ENCODE measurements at regions not wholly inside any gene's neighbourhood (a gene's known extent, or its start where the extent isn't known, plus 50 kb on each side); places are given as distances from the start of the nearest gene placed in this dataset.

- BruUV-seq (replicated peaks), result no TSS peak
- Histone ChIP-seq H3K27me3 (ENCODE audit: control insufficient read depth in 2 of 2, insufficient read depth in 2 of 2, low read length in 2 of 2) (no peaks in the 10 kb centered on the region), H3K4me1 (ENCODE audit: control insufficient read depth, extremely low read depth, insufficient read depth, low read length) (no peaks in the 10 kb centered on the region), H3K4me2 (ENCODE audit: insufficient read depth, low read length) (no peak overlapping the region), H3K27ac (ENCODE audit: insufficient read depth, low read depth, low read length) (no peak overlapping the region), H3K9me3 (replicated peaks; ENCODE audit: control insufficient read depth, insufficient read depth, low read length) (no peaks in the 10 kb centered on the region), H4K20me1 (replicated peaks; ENCODE audit: control insufficient read depth, extremely low read depth, insufficient read depth, low read length) (no peaks in the 10 kb centered on the region), H3K4me3 (replicated peaks in 1 of 3; ENCODE audit: insufficient read depth in 1 of 3, low read depth in 1 of 3, low read length in 3 of 3) (no peak overlapping the region), H3K36me3 (ENCODE audit: control insufficient read depth in 2 of 2, extremely low read depth in 1 of 2, insufficient read depth in 2 of 2, low read length in 2 of 2) (no peaks in the 10 kb centered on the region), H3K79me2 (ENCODE audit: control insufficient read depth, insufficient read depth, low read length) (no peaks in the 10 kb centered on the region), H3K9me1 (replicated peaks; ENCODE audit: control insufficient read depth, extremely low read depth, insufficient read depth, low read length) (no peaks in the 10 kb centered on the region), H3K9ac (replicated peaks; ENCODE audit: extremely low read depth, insufficient read depth, low read length) (no peak overlapping the region), H2AFZ (ENCODE audit: low read depth, low read length) (no peak overlapping the region)
- dilution Hi-C loops (cut with MboI; ENCODE audit: extremely low pct_ligation_motif_present, low sequenced_read_pairs), result no loop called here
- intact Hi-C loops (cut with micrococcal nuclease), result no loop called here
- FAIRE-seq, result no peak
- no peak for TF ChIP-seq GATA2 (IDR thresholded peaks at IDR 0.05; ENCODE audit: insufficient read depth, insufficient read length, low read depth, low read length)
- no peak for TF ChIP-seq CTCF (IDR thresholded peaks at IDR 0.05; ENCODE audit: extremely low read depth in 1 of 2, insufficient read depth in 1 of 2, low read depth in 1 of 2, low read length in 2 of 2)
- TF ChIP-seq EZH2 (IDR thresholded peaks at IDR 0.05; ENCODE audit: borderline replicate concordance, low read depth, low read length, severe bottlenecking), result no peak
- no peak for TF ChIP-seq MYC (IDR thresholded peaks at IDR 0.05; ENCODE audit: low read depth, low read length)
- no peak for TF ChIP-seq JUN (IDR thresholded peaks at IDR 0.05; ENCODE audit: borderline replicate concordance, insufficient read depth, insufficient read length, low read depth)
- TF ChIP-seq POLR2A (IDR thresholded peaks at IDR 0.05; ENCODE audit: low read depth, low read length), result no peak
- TF ChIP-seq, protein P1, sequence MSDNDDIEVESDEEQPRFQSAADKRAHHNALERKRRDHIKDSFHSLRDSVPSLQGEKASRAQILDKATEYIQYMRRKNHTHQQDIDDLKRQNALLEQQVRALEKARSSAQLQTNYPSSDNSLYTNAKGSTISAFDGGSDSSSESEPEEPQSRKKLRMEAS (IDR thresholded peaks at IDR 0.05; ENCODE audit: insufficient read depth, insufficient read length), result no peak
- TF ChIP-seq POLR2AphosphoS5 (IDR thresholded peaks at IDR 0.05; ENCODE audit: insufficient read depth, low read depth, low read length), result no peak
- TF ChIP-seq FOS (IDR thresholded peaks at IDR 0.05; ENCODE audit: borderline replicate concordance, insufficient read depth, low read length), result no peak
- ChIA-PET CTCF (no interaction called here), POLR2A (no interaction called here)
- no peak for DNase-seq (ENCODE audit: low read depth, low spot score)
Measured at GRCh38 chr10:10915215-10915614, 102.5 kb upstream of the CELF2 start.

Data from endothelial cell of umbilical vein (primary cell).